Hematopoietic multipotent progenitor cell treated with erythropoietin and hydrocortisone succinate and interleukin-3 and kit ligand, for 15 days (in vitro differentiated cells): ENCODE measurements at regions not wholly inside any gene's neighbourhood (a gene's known extent, or its start where the extent isn't known, plus 50 kb on each side); places are given as distances from the start of the nearest gene placed in this dataset.

ENCODE experiments used
- DNase-seq: peaks from one replicate; pipeline ENCODE4 v3.0.0-alpha.2; 2015; ENCODE audit warnings: low spot score

DNA sequence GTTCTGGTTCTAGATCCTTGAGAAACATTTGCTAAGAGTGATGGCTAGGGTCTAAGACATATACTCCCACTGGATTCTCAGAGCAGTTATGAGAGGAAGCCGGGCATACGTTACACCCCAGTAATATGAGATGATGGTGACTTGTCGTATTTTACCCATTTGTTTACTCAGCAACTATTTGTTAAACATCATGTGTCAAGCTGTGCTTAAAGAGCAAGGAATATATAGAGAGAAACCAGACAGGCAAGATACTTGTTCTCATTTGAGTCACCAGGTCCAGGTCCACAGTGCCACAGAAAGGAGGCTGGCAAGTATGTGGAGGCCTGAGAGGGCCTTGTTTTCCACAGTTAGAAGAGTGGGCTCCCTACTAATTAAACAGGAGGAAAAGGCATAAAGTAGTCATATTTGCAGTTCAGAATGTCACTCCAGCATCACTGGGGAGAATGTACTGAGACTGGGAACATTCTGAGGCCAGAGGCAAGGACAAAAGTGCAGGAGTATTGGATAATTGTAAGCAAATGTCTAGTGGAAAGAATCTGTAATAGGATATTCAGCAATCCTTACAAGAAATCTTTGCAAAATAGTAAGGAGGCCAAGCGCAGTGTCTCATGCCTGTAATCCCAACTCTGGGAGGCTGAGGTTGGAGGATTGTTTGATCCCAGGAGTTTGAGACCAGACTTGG, 142.2 kb downstream of the IRS2 start:
- DNase-seq = no peak

DNA sequence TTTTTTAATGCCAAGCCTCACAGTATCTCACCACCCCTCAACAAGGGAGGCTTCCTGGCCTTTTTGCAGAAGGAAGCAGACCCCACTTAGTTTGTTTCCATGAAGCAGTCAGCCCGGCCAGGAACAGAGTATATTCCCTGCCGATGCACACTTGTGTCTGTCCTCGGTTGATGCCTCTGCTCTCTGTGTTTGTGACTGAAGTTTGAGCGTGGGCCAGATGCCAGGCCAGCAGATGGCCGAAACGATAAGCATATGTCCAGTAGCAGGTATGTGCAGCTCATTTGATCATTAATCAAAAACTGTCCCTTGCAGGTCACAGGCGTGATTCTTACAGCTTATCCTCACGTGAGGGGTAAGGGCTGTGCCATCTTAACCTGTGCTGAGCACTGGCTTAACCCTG, 144.0 kb downstream of the IRS2 start:
- DNase-seq = no peak

DNA sequence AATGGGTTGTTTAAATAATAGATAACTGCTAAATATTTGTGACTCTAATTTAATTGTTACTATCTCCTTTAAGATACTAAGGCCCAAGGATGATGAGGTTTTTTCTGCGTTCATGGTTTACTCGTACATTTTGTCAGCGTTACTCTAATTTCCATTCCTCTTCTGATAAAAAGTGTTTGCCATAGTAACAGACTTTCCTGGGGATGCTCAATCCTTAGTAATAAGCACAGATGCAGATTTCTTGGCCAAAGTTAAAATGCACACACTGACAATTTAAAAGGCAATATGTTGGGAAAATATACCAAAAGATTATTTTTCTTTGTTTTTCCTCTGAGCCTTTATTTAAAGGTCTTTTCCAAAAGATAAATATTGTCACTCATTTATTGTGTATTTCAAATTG, 149.6 kb downstream of the IRS2 start:
- no peak for DNase-seq

DNA sequence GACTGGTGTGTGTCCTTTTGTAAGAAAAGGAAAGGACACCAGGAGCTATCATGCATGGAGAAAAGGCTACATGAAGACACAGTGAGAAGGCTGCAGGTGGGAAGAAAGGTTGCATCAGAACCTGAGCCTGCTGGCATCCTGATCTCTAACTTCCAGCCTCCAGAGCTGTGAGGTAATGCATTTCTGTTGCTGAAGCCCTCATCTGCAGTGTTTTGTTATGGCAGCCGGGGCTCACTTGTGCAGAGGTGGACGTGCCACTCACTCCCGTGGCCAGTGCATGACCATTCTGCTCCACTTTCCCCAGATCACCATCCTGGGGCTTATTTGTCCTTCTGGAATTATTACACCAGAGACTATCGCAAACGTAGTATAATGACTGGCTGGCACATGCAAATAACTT, 155.3 kb downstream of the IRS2 start:
- no peak for DNase-seq

DNA sequence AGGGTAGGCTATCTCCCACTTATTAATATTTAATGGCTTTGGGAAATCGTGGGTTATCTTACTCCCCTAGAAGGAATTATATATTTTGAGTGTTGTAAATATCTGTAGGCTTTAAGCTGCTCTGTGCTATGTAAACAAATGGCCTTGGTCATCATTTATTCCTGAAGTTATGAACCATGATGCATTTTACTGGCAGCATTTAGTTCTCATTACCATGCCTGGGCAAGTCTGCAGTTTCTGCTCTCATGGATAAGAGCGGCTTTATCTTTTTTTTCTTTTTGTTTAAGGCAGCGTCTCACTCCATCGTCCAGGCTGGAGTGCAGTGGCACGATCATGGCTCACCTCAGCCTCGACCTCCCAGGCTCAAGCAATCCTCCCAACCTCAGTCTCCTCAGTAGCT, 156.1 kb downstream of the IRS2 start:
- DNase-seq = no peak

DNA sequence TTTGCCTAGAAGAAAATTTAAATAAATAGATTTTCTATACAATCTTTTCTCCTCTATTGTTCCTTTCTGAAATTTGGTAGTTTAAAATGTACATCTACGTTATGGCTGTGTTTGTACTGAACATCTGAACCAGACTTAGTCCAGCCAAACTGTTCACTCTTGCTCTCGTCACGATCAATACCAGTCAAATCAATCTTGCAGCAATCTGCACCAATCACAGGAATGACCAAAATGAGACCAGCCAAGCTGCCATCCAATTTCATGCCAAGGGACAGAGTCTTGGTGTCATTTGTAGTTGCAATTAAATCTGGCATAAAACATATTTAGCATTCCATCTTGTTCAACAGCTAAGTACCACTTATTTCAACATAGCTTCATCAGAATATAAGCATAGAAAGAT, 156.6 kb downstream of the IRS2 start:
- DNase-seq = no peak

DNA sequence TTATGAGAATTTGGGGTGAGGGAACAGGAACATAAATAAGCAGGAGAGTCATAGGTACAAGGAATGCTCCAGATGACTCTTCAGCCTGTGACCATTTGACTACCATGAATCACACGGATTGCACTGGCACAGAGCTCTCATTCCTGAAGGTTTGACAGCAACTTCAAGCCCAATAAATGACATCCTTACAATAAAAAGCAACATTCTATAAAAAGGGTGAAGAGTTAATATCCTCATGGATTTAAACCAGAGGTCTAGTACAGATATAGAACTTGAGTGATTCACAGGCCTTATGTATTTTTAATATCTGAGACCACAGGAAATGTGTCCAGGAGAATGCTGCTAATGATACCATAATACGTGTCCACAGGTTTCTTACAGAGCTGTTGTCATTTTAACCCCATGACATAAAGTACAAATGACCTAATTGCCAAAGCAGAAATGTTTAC, 158.1 kb downstream of the IRS2 start:
- no peak for DNase-seq

DNA sequence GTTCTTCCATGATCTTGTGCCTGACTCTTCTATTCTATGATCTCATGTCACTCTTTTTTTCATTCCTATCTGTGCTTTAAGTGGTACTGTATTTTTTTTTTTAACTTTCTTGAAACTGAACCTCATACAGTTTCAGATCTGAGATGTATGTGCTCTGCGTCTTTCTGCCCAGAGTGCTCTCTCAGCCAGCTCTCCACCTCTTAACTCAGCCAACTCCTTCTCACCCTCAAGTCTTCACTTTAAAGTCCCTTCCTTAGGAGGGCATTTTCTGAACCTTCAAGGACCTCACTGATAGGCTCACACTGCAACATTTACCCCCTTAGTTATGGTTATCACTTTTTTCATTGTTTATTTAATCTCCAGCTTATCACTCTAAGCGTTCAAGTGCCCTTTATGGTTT, 158.7 kb downstream of the IRS2 start:
- DNase-seq = no peak

DNA sequence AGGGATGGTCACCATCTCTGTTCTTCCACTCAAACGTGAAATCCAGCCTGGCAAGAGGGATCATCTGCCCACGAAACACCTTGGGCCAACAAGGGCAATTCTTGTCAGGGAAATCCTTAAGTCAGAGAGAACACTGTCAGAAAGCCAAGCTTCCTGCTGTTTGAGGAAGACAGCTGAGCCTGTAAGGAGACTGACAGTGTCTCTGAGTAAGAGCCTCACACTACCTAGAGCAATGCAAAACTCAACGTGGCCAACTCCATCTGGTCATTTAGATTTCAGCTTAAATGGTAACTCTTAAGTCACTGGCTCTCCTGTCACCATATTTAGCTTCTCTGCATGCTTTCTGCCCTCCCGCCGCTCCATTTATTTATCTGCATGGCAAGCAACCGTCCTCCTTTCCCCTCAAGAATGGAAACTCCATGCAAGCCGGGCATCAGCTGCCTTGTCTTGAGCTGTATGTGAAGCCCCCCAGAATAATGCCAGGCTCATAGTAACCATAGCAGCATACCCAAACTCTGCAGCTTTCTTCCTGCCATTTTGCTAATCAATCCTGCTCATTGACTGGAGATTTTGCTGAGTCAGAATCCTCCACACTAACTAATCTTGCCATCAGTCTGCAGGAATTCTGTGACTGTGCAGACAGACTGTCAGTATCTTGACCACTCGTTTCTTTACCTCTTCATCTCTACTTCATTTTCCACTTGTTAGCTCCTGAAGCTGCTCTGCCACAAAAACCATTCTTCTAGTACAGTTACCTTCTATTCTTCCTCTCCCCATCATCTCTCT, 159.8 kb downstream of the IRS2 start:
- no peak for DNase-seq

DNA sequence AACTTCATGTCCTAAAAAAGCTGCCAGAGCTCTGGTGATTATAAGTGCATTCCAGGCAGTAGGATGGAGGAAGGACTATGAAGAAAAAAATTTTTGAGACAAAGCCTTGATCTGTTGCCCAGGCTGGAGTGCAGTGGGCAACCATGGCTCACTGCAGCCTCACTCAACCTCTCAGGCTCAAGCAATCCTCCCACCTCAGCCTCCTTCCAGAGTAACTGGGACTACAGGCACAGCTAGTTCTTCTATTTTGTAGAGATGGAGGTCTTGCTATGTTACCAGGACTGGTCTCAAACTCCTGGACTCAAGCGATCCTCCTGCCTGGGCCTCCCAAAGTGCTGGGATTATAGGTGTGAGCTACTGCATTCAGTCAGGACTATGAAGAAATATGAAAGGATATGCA, 161.2 kb downstream of the IRS2 start:
- no peak for DNase-seq

DNA sequence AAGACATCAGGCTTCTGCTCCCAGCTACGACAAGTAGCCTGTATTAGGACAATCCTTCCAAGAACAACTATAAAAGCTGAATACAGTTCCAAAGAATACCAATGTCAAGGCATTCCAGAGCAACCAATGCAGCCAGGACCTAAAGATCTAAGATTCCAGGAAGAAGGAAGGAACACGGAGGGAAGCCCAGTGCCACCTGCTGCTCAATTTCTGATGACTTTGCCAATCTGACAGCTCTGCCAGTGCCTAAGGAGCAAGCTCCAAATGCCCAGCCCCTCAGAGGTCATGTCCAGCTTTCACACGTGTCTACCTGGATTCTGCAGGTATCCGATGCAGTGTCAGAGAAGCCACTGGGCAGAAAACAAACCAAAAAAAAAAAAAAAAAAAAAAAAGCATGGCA, 164.4 kb downstream of the IRS2 start:
- DNase-seq = no peak

DNA sequence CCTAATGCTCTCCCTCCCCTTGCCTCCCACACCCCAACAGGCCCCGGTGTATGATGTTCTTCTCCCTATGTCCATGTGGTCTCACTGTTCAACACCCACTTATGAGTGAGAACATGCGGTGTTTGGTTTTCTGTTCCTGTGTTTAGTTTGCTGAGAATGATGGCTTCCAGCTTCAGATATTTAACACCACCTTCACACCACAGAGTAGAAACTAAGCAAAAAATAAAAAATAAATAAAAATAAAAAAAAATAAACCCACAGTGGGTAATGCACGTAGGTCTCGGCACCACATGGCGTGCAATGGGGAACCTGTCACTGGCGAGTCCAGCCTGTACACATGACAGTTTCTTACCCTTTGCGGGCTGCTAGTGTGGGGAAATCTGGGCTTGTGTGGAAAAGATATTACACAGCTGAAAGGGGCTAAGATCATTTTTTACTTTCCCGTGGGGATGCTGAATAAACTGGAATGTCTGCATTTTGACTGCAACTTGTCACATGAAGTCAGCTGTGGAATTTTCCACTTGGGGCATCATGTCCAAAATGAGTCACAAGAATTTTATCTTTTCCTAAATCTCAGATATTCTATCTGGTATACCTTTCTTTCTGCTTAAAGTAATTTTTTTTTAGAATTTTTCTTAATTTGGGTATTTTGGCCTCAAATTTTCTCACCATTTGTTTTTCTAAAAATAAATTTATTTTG, 170.5 kb downstream of the IRS2 start:
- DNase-seq = no peak

DNA sequence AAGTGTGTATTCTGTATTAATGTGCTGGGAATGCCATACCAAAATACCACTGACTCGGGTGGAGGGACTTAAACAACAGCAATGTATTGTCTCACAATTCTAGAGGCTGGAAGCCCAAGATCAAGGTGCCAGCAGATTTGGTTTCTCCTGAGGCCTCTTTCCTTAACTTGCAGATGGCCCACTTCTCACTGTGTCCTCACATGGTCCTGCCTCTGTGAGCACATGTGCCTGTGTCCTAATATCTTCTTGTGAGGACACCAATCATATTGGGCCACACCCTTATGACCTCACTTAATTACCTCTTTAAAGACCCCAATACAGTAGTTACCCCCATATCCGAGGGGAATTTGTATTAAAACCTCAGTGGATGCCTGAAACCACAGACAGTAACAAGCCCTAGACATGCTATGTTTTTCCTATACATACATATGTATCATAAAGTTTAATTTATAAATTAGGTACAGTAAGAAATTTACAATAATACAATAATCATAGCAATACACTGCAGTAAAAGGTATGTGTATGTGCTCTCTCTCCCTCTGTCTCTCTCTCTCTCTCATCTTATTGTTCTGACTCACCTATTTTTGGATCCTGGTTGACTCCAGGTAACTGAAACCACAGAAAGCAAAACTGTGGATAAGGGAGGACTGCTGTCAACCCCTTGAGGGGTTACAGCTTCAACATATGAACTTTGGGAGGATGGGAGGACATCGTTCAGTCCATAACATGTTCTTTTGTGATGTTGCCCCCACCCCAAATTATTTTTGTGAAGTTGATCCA, 174.3 kb downstream of the IRS2 start:
- DNase-seq = no peak

DNA sequence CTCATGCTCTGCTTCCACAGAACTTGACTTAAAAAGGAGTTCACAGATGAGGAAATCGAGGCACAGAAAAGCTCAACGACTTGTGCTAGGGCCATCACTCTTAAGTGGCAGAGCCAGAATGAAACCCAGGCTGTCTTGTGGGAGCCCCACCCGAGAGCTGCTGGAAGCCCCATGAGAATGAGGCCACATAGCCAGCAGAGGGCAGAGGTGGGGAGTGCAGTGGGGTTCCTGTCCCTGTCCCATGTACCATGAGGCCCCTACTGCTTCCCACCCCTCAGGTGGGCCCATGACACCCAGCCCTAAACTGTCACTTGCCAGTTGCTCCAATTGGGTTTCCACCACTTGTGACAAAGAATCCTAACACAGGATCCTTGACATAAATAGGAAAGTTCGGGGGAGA, 175.9 kb downstream of the IRS2 start:
- DNase-seq = peak; percentile 25

DNA sequence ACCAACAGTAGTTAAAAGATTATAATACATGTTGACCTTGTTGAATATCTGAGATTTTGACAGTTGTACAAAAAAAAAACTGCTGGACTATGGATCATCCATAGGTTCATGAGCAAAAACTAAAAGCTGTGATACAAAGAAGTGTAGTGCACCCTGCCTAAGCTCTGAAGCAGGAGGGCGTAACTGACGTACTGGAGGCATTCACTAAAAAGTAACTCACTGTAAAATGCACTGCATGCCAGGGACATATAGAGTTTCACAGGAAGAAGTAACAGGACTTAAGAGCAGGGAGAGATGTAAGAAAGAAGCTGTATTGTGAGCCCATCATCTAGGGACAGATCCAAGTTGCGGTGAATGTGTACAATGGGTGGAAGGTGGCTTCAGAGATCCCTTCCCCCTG, 177.9 kb downstream of the IRS2 start:
- no peak for DNase-seq

DNA sequence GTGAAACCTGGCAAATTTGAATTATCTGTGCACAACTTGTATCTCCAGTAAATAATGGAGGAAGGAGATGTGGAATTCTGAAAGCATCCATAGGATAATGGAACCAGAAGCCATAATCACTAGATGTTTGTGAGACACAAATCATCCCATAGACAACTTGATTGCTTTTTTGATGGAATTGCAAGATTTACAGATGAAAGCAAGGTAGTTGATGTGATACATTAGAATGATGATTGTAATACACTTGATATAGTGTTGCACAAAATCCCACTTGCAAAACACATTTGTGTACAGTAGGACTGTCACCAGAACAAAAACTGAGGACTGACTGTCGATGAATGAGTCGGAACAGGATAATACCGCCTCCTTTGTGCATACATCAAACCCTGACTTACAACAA, 178.3 kb downstream of the IRS2 start:
- no peak for DNase-seq

DNA sequence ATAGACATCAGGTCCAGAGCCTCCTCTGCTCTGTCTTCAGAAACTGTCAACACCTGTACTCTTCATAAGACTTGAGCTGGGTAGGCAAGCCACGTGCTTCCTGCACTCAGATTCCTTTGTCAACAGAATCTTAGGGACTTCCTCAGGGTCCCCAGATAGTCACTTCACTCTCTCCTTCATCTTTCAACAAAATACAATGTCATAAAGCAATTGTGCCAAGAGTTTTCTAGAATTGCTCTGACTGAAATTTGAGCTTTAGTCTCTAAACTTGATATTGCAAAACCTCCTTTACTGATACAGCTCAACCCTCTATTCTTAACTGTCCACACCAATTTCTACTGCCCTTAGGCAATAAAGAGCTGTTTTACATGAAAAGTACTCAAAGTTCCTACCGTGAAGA, 179.9 kb downstream of the IRS2 start:
- DNase-seq = no peak

DNA sequence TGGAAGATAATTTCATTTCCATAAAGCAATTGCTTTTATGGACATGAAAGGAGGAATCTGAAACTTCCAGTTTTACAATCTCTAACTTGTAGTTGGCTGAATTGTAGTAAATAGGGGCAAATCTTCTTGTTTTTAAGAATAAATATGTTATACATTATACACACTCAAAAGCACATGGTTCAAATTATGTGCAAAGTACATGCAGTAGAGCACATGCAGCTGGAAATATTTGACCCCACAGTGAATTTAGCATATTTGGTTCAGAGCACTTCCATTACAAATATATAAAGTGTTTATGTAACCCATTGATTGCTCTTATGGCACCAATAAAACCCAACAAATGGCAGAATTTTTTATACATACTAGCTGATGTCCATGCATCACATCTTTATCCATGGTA, 180.5 kb downstream of the IRS2 start:
- DNase-seq = no peak

DNA sequence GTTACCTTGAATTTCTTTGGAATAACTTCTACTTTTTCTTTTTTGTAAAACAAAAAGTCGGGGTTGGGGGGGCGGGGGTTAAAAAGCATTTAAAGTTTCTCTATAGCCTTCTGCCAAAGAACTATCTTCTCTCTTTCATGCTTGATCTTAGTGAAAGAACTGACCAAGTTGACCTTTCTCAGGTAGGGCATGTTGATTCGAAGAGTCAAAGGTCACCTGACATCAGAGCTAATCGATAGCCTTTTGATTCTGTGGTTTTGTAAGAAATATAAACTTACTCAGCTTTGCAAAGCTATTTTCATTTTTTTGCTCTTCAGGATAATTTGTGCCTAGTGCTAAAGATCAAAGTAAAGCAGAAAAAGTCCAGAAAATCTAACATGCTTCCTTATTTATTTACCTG, 181.5 kb downstream of the IRS2 start:
- no peak for DNase-seq

DNA sequence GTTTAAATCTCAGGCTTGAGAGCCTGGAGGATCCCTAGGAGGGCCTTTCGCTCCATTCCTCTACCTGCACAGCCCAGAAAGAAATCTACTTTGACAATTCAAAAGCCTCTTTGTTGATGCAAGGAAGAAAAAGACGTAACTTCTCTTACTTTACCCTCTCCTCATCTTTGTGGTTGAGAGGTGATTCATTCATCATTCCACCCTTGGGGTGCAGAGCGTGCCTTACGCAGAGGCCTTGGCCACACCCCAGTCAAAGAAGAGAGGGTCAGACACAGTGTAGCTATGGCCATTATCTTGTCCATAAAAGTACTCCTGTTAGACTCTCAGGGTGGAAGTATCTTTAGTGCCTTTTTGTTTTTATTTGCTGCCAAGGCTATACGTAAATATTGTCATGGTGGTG, 184.0 kb downstream of the IRS2 start:
- no peak for DNase-seq

DNA sequence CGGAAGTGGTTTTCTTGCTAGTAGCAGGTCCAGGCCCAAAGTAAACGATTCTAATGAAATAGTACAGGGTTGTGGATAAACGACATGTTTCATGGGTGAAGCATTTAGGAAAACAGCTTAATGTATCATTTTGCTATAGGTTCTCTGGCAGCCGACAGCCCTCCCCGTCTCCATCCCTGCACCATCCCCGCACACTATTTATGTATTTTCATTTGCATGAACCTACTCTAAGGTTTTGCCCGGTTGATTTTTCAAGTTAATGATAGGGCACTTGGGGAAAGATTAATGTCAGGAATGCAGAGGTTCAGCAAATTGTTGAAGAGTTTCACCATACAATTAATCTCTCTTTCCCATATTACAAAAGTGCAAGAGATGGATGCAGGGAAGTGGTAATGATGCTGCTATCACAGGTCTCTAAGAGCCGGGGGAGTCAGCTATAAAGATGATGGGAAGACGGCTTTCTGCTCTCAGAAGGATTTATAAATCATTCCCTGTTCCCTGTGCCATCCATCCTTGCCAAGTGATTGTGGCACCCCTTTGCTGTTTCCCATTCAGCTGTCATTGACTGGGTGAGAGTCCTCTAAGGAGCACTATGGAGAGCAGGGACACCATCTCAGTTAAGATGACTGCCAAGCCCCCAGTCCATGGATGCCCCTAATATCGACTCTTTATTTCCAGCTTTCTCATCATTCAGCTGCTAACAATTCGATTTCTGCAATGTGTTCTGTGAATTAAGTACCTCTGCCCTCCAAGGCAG, 186.3 kb downstream of the IRS2 start:
- no peak for DNase-seq

DNA sequence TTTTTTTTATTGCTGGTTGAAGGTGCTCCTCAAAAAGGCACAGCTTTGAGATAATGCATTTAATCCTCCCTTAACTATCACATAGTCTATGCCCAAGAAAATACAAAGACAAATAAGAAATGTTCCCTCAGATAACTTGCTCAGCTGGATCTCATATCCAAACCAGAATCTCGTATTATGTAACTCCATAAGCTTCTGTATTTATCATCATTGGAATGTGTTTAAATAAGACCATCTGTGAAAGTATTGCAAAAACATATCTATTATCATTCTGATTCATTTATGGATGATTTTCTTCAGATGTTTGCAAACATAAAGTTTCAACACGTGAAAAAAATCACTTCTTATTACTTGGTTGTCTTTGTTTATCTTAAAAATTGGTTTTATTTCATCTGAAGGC, 190.9 kb downstream of the IRS2 start:
- no peak for DNase-seq
